NCI-H1930 (cell line): ENCODE measurements at regions not wholly inside any gene's neighbourhood (a gene's known extent, or its start where the extent isn't known, plus 50 kb on each side); places are given as distances from the start of the nearest gene placed in this dataset.

Experiments
- DNase-seq, 2 experiments: peaks; one replicate each; lab custom pipeline; 2025; lab: John Stamatoyannopoulos, UW

DNA sequence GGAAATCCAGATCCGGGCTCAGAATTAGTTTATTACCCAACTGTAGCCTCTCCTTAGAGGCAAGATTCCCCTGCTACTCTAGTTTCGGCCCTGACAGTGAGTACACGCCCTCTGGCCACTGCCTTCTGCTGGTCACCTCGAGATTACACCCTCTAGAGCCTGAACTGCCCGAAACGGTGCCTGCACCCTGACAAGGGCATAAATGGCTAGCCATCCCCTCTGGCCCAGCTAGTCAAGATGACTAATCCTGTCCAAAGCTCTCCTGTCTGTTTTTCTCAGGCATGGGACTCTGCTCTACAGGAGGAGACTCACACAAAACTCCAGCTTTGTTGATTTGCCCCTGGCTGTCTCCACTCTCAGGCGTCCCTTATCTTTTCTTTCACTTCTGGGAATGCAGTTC, 150.5 kb upstream of the UBE2E2 start:
- DNase-seq, result no peak

DNA sequence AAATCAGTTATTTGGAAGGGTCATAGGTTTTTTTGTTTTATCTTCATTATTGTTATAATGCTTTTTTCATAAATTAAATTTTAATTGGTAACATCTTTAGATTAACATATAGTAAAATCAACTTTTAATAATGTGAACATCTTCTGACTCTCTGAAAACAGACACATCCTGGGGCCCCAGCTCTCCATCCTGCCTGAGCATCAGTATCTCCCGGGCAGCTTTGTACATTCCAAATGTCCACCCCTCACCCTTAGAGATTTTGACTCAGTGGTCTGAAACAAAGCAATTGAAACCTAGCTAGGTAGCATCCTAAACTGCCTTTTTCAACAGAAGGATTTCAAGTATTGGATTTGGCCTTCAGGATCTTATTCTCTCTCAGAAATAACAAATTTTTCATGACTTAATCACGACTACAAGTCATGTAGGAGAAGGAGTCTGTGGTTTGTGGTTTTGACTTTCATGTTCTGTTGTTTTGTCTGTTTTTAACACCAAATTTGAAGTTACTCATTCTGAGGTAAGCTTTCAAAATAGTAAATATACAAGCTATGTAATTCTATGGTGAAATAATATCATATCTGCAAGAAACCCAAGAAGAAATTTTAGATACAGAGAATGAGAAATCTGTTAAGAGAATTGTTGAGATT, 147.3 kb upstream of the UBE2E2 start:
- DNase-seq, result no peak

DNA sequence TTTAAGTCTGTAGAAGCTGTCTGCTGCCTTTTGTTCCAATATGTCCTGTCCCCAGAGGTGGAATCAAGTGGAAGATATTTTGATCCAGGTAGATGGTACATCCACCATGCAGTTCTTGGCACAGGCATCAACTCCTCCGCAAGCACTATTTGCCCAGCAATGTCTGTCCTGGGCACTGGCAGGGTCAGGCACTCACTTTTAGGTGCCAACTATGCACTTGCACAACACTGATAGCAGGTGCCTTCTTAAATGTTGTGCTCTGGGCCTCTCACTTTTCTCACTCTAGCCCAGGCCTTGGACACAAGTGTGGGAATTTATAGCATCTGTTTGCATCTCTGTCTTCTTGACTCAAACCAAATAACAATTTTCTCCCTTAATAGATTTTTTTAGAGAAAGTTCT, 140.5 kb upstream of the UBE2E2 start:
- DNase-seq, result no peak

DNA sequence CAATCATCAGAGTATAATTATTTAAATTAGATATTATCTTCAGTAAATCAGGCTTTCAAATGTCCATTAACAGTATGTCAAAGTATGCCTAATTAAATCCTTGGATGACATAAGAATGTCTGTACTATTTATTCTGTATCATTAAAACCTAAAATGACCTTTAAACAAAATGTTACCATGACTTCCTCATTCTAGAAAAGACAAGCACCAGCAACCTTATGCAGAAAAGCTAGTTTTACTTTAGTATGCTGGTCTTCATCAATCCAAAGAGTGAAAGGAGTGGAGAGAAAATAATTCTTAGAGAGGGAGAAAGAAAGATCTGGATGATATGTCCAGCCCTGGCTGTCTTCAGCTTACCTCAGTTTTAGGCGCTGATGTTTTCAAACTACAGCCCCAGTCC, 140.1 kb upstream of the UBE2E2 start:
- DNase-seq, result no peak

DNA sequence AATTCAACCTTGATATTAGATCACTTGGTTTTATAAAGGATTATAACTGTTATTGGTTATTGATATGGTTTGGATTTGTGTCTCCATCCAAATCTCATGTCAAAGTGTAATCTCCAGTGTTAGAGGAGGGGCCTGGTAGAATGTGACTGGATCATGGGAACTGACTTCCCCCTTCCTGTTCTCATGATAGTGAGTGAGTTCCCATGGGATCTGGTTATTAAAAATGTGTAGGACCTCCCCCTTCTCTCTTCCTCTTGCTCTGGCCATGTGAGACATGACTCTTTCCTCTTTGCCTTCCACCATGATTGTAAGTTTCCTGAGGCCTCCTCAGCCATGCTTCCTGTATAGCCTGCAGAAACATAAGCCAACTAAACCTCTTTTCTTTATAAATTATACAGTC, 136.0 kb upstream of the UBE2E2 start:
- no peak for DNase-seq

DNA sequence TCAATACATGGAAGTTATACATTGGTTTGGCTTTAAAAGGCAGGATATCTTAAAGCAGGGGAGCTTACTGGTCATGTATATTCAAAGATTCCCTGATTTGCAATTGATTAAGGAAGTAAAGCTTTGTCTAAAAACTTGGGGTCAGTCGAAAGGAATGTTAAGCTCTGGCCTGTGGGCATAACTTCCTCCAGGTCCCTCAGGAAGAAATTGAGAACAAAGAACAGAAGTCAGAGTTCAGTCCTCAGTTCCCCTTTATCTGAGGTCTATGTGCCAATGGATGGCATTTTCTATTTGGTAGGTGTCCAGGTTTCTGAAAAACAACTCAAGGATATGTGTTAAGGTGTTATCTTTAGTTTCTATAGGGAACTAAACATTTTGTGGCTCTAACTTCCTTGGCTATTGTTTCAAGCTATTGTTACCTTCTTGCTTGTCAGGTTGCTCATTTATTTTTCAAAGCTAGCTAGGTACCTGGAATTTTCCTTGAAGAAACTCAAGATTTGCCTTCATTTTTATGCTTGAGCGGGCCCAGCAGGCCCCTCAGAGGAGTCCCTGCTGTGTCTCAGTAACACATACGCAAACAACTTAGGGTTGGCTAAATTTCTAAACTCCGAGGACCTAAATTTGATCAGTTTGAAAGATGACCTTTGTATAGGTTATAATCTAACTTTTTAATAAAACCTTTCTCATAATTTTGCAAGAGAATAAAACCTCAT, 135.0 kb upstream of the UBE2E2 start:
- no peak for DNase-seq

DNA sequence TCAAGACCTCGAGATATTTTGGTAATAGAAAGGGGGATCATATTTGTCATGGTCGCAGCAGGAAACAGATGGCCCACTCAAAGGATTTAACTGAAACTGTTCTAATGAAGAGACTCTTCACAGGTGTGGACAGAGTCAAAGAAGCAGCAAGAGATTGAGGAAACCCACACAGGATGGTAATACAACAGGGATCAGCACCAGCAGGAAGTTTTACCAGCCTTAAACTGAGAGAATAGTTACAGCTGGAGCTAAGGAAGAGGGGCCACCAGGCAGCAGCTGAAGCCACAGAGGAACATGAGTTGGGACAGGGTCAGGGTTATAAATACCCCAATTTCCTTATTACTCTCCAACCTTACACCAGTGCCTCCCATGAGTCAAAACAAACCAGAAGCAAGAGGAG, 131.8 kb upstream of the UBE2E2 start:
- DNase-seq, result no peak

DNA sequence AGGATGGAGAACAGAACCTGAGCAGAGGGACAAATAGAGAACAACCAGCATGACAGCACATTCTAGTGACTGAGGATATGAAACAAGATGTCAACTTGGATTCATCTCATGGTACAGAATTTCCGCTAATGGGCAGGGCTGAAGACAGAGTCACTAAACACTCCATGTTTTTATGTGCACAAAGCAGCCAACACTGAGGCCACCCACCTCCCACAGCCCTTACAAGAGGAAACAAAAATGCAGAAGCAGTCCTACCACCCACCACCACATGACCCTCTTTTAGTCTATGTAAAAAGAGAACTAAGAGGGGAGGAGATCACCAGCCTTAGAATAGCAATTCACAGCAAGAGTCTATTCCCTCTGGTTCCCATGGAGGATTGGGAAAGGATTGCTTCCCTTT, 131.4 kb upstream of the UBE2E2 start:
- no peak for DNase-seq

DNA sequence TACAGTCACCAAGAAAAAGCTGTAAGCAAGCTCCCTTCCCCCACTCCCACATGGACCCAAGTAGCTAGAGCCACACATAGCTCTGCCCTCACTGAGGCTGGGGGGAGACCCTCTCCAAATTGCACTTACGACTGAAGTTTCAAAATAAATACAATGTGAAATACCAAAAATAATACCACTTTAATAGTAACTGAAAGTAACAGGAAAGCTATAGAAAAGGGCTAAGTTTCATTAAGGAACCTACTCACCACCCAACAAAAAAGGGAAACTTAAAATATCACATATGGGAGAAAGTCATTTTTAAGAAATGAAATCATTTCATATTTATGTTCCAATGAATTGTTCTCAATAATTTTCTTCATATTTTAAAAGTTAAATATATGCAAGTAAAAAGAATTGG, 130.4 kb upstream of the UBE2E2 start:
- no peak for DNase-seq

DNA sequence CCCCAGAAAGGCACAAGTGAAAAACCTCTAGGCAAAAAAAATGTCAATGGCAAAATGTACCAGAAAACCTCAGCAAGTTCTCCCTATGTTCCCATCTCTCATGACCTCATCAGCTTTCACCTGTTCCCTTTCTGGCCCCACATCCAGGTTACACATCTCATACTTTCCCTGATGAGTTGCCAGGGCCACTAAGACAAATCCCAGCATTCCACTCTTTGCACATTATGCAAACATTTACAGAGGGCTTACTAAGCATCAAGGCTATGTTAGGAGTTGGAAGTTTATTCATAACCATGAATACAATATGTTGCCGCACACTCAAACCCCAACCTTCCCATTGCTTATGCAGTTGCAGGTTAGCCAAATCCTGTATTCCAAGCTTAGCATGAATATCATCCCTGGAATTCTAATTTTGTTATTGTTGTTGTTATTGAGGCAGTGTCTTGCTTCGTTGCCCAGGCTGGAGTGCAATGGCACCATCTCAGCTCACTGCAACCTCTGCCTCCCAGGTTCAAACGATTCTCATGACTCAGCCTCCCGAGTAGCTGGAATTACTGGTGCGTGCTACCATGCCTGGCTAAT, 129.3 kb upstream of the UBE2E2 start:
- DNase-seq, result no peak

DNA sequence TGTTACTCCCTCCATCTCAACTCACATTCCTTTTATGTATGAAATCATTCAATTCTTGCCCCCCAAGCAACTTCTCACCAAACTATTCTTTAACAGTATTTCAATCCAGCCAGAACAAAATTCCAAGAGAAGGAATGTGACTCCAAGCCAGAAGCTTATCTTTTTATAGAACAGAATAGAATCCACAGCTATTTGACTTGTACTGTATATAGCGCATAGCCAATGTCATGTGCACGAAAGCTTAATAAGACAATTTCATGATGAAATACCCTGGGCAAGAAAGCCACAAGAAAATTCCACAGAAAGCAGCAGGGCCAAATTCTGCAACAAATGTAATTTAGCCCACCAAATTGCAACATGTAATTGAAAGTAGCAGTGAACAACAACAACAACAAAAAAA, 127.6 kb upstream of the UBE2E2 start:
- DNase-seq, result no peak

DNA sequence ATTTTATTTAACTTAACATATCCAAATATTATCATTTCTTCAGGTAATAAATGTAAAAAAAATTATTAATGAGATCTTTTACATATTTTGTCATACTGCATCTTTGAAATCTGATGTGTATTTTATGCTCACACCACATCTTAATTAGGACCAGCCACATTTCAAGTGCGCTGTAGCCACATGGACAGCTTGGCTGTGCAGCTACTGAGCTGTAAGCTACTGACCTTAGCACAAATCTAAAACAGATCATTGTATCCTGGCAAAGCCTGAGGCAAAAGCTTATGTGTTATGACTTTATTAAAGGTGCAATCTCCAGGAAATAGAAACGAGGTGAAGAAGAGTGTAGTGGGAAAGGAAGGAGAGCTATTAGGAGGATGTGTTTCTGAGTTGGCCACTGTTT, 126.7 kb upstream of the UBE2E2 start:
- no peak for DNase-seq

DNA sequence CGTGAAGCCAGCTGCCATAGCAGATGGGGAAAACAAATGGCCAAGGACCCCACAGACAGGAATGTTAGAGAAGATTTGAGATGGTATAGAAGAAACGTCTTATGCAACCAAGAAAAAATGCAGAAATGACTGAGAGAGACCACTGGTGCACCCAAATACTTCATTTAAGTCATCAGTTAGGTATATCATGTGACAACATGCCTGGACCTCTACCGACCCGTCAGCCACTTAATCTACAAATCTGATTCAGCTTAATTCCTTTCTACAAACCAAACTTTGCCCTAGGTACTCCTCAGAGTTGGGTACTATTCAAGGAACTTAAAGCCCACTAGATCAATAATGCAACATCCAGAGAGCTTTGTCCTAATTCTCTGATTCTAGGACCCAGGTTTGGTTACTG, 126.0 kb upstream of the UBE2E2 start:
- no peak for DNase-seq

DNA sequence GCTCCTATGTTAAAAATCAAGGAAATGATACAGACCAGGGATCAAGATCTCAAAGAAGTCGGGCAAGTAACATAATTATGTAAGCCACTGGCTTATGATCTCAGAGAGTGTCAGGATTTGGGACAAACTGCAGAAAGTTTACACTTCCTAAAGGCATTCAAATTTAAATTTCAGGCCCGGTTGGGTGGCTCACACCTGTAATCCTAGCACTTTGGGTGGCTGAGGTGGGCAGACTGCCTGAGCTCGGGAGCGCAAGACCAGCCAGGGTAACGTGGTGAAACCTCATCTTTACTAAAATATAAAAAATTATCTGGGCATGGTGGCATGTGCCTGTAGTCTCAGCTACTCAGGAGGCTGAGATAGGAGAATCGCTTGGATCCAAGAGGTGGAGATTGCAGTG, 124.4 kb upstream of the UBE2E2 start:
- no peak for DNase-seq

DNA sequence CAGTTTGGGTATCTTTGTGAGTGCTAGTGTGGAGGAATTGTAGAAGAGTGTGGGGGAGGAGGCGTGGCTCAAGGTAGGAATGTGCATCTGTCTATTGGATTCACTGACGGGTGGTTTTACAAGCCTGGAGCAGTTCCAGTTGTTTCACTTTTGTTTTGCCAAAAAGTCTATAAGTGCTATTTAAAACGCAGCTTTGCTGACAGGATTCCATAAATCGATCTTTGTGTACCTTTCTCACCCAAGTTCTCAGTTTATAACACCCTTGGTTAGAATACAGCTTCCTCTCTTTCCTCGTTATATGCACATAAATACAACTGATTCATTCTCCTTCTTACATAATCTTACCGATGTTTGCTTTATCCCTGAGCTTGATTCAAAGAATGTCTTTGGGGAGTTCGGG, 123.2 kb upstream of the UBE2E2 start:
- no peak for DNase-seq

DNA sequence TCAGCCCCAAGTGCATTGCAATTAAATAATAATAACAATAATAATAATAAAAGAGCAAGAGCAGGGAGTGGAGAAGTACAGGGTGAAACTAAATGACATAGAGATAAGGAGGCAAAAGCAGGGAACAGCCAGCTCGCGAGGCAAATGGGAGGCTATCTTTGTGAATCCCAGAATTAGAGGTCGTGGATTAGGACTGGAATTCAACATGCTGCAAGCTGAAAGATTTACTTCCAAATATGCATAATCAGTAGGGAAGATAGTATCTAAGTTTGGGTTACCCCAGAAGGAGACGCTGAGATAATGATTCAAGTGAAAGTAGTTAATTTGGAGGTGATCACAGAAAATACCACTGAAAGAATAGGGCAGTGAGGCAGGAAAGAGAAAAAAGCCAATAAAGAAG, 119.4 kb upstream of the UBE2E2 start:
- DNase-seq, result no peak

DNA sequence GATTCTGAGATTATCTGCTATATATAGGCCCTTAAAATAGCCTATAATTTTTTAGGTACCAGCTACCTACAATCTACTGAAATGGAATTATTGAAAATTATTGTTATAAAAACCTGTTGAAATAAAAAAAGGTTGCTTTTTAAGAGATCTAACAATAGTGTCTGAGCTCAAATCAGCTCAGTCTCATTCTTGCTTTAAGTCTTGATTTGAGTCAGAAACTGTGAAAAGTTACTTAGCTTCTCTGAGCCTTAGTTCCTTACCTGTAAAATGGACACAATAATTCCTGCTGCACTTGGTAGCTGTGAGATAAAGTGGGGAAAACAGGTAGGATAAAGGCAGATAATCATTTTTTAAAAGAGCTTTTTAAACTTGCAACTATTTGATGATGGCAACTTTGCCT, 118.8 kb upstream of the UBE2E2 start:
- DNase-seq, result no peak

DNA sequence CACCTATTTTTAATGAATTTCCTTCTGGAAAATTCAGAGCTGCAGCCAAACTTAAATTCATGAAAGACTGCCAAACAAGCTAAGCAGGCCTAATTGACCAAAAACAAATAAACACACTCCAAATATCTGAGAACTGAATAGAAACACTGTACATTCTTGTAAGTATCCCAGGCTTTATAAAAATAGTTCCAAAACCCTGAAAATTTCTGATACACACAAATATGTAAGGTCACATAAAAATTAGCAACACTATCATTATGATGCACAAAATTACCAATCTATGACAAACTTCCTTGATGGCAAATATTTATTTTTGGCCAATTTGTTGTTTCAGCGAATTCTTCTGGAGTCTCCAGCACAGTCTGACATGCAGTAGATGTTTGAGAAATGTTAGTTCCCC, 117.9 kb upstream of the UBE2E2 start:
- no peak for DNase-seq

DNA sequence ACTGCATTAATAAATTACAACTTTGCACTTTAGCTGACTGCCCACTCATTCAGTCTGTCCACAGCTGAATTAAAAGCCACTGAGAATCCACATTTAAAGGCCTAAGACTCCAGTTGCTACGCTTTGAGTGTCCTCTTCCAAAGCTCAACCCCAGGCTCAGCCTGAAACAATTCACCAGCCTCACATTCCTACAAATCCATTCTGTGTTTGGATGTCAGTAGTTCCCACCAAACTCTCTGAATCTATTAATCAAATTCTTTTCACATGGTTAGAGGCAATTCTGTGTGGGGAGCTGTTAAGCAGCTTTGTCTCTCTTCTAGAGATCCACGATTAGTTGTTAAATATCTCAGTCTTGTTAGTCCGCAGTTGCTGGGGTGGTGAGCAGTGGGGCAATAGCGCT, 116.8 kb upstream of the UBE2E2 start:
- DNase-seq, result no peak

DNA sequence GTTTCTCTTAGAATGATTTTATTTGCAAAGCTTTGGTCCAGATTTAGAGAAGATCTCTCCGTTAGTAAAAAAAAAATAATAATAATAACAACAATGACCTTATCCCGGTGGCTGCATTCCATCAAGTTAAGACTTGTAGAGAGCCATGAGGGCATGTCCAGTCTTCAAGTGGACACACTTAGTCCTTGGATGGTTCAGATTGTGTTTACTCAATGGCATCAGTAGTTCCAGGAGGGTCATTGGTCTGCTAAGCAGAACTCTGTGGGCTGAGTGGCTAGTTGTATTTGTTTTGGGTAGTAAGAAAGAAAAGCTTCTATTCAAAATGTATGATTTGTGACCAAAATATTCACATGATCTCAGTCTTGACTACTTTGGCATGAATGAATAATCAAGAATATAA, 116.3 kb upstream of the UBE2E2 start:
- DNase-seq, result no peak

DNA sequence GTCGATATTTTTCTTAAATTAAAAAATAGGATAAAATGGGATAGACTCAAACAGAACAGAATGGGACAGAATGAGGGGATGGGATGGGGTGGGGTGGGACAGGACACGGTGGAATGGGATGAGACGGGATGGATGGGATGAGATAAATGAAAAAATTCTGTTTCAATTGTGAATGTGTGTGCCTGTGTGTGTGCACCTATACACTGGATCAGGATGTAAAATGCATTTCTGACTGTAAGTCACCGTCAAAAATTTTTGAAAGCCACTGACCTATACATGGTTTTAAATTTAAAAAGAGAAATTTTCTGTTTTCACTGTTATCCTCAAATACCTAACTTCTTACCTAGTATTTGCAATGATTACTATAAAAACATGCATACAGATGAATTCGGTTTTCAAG, 108.7 kb upstream of the UBE2E2 start:
- no peak for DNase-seq

DNA sequence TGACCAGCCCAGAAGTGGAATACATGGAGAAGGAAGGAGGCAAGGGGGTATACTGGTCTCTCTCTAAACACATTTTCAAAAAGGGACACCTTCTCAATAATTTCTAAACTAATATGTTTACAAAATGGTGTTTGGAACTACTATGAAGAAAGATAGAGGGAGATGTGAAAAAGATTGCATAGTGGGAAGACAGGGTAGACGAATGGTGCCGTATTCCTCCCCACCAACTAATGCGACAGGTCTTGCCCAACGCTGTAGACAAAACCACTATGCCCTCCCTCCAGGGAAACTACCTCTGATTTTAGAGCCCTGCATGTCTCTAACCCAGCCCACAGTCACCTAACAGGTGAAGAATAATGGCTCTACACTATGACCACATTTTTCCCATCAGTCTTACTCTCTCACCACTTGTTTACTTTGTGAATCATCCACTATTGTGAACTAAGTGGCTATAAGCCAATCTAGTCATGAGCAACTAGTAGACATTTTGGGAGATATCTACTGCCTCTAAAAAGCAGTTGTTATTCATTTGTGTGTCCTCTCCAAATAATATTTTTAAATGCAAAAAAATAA, 108.2 kb upstream of the UBE2E2 start:
- no peak for DNase-seq

DNA sequence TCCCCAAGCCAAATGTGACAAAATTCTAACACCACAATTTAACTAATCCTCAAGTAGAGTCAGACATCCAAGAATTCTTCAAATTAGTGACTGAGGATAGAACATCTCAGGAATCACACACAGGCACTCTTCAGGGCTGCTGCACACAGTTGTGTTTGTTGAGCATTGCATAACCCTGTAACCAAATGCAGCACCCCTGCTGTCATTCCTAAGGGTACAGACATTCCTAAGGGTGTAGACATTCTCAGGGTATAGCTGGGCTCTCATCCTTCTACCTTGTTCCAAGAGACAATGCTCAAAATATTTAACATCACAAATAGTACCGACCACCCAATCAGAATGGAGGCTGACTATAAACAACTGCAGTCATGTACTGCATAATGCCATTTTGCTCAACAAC, 107.1 kb upstream of the UBE2E2 start:
- DNase-seq, result no peak

DNA sequence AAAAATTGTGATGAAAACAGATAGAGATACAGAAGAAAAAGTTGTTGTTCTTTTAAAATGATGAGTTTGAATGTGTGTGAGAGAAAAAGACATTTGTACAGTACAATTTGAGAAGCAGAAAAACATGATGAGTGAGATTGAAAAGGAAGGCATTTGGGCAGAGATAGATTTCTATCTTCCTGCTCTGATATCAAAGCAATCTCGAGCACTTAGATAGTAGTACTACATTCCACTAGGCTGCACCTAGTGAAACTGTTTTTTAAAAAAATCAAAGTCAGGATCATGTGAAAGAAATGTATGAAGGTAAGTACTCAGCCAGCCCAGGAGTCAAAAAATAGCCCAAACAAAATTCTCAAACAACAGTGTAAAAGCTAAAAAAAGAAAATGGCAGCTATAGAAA, 104.1 kb upstream of the UBE2E2 start:
- DNase-seq, result no peak
